ENCODE measurements at regions not wholly inside any gene's neighbourhood (a gene's known extent, or its start where the extent isn't known, plus 50 kb on each side); places are given as distances from the start of the nearest gene placed in this dataset.

DNA sequence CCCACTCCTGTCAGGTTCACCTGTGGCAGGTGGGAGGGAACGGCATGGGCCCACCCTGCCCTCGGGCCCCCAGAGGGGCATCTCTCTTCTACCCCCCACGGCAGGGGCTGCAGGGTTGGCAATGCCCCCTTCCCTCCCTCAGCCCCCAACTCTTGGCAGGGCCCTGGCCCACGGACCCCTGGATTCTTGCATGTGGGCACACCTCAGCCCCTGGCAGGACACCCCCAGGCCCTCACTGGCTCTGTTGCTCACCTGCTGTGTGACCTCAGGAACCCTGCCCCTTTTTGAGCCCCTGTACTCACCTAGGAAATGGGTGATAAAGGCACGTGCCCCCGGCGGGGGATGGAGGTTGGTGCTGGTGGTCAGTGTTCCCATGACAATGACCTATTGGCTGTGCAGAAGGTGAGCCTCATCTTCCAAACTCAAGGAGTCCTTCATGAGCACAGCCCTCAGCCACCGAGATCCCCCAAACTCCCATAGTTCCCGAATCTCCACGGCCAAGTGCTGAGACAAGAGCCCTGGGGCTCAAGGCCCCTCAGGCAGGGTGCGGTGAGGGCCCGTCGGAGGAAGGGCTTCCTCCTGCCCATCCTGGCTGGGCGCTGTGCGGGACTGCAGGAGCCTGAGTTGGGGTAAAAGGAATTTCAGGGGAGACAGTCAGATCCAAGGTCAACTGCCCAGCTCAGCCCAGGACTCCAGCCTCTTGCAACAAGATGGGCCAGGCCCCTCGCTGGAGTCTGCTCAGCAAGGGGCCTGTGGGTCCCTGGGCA is 198.2 kb downstream of the IGLL1 start:
- no TSS peak for BruUV-seq (replicated peaks)
- CTCF ChIA-PET = no interaction called here
- H3K4ac ChIP-seq (ENCODE audit: low read depth, low read length) = no peak overlapping the region
- H2BK120ac ChIP-seq (ENCODE audit: low read depth, low read length) = no peak overlapping the region
- no peak for TF ChIP-seq MXI1 (IDR thresholded peaks at IDR 0.05; ENCODE audit: borderline replicate concordance, low read depth, low read length)
- no peak for TF ChIP-seq NFE2L2 (IDR thresholded peaks at IDR 0.05; ENCODE audit: low read depth, low read length)
- no peak for TF ChIP-seq MAZ (IDR thresholded peaks at IDR 0.05; ENCODE audit: borderline replicate concordance, low read depth, low read length)
- TF ChIP-seq, protein P1, sequence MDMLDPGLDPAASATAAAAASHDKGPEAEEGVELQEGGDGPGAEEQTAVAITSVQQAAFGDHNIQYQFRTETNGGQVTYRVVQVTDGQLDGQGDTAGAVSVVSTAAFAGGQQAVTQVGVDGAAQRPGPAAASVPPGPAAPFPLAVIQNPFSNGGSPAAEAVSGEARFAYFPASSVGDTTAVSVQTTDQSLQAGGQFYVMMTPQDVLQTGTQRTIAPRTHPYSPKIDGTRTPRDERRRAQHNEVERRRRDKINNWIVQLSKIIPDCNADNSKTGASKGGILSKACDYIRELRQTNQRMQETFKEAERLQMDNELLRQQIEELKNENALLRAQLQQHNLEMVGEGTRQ (IDR thresholded peaks at IDR 0.05; ENCODE audit: low read depth, low read length) = no peak
- TF ChIP-seq, protein P2, sequence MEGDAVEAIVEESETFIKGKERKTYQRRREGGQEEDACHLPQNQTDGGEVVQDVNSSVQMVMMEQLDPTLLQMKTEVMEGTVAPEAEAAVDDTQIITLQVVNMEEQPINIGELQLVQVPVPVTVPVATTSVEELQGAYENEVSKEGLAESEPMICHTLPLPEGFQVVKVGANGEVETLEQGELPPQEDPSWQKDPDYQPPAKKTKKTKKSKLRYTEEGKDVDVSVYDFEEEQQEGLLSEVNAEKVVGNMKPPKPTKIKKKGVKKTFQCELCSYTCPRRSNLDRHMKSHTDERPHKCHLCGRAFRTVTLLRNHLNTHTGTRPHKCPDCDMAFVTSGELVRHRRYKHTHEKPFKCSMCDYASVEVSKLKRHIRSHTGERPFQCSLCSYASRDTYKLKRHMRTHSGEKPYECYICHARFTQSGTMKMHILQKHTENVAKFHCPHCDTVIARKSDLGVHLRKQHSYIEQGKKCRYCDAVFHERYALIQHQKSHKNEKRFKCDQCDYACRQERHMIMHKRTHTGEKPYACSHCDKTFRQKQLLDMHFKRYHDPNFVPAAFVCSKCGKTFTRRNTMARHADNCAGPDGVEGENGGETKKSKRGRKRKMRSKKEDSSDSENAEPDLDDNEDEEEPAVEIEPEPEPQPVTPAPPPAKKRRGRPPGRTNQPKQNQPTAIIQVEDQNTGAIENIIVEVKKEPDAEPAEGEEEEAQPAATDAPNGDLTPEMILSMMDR (conservative IDR thresholded peaks at IDR 0.05; ENCODE audit: low read depth, low read length) = no peak
- no peak for TF ChIP-seq MAFK (IDR thresholded peaks at IDR 0.05; ENCODE audit: low read depth, low read length)
- no peak for TF ChIP-seq SMC3 (IDR thresholded peaks at IDR 0.05; ENCODE audit: low read depth, low read length)
- no peak for TF ChIP-seq CHD1 (IDR thresholded peaks at IDR 0.05; ENCODE audit: low read depth, low read length)
- no peak for TF ChIP-seq RCOR1 (IDR thresholded peaks at IDR 0.05; ENCODE audit: insufficient replicate concordance, low read length)
- TF ChIP-seq, protein P3, sequence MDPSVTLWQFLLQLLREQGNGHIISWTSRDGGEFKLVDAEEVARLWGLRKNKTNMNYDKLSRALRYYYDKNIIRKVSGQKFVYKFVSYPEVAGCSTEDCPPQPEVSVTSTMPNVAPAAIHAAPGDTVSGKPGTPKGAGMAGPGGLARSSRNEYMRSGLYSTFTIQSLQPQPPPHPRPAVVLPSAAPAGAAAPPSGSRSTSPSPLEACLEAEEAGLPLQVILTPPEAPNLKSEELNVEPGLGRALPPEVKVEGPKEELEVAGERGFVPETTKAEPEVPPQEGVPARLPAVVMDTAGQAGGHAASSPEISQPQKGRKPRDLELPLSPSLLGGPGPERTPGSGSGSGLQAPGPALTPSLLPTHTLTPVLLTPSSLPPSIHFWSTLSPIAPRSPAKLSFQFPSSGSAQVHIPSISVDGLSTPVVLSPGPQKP (IDR thresholded peaks at IDR 0.05; ENCODE audit: borderline replicate concordance, low read depth, low read length) = no peak
- no peak for TF ChIP-seq FOS (IDR thresholded peaks at IDR 0.05; ENCODE audit: low read depth, low read length)
- TF ChIP-seq RAD21 (IDR thresholded peaks at IDR 0.05; ENCODE audit: low read length) = no peak
- no peak for TF ChIP-seq RFX5 (IDR thresholded peaks at IDR 0.05; ENCODE audit: low read depth, low read length)
- no peak for TF ChIP-seq POLR2A (IDR thresholded peaks at IDR 0.05; ENCODE audit: low read depth, low read length)
- TF ChIP-seq CEBPB (IDR thresholded peaks at IDR 0.05; ENCODE audit: low read depth, low read length) = no peak
- TF ChIP-seq BHLHE40 (IDR thresholded peaks at IDR 0.05; ENCODE audit: low read depth, low read length) = no peak
- no peaks in the 10 kb centered on the region for H3K9me1 ChIP-seq (ENCODE audit: insufficient read depth, low read length)
- H2BK5ac ChIP-seq (ENCODE audit: low read depth, low read length, poor library complexity, severe bottlenecking) = no peak overlapping the region
- no peaks in the 10 kb centered on the region for H3K79me1 ChIP-seq (ENCODE audit: low read depth in 1 of 2, low read length in 2 of 2)
- H4K5ac ChIP-seq (ENCODE audit: low read depth, low read length) = no peak overlapping the region
- H3K4me2 ChIP-seq (ENCODE audit: low read depth, low read length) = no peak overlapping the region
- H3K14ac ChIP-seq (replicated peaks; ENCODE audit: low read depth, low read length) = no peak overlapping the region
- peaks cover 3% of the 10 kb centered on the region; the same call in 1 of the 2 replicates for H3K27me3 ChIP-seq (ENCODE audit: control insufficient read depth, insufficient read depth, low read length)
- intact Hi-C loops (cut with micrococcal nuclease) (no loop called here), dilution Hi-C loops (cut with HindIII; ENCODE audit: low sequenced_read_pairs, unreplicated experiment) (no loop called here), in situ Hi-C loops (cut with MboI; ENCODE audit: low sequenced_read_pairs) (no loop called here)
- H3K4me1 ChIP-seq (ENCODE audit: control insufficient read depth, insufficient read depth, low read length) = no peaks in the 10 kb centered on the region
- H3K36me3 ChIP-seq (ENCODE audit: control insufficient read depth, insufficient read depth, low read length) = no peaks in the 10 kb centered on the region
- no peaks in the 10 kb centered on the region for H4K20me1 ChIP-seq (ENCODE audit: insufficient read depth, low read length)
- no peak overlapping the region for H2AFZ ChIP-seq (replicated peaks; ENCODE audit: low read length, poor library complexity)
- no peak overlapping the region for H3K9ac ChIP-seq (ENCODE audit: low read depth, low read length)
- DNase-seq = no peak
- no peak overlapping the region for H4K8ac ChIP-seq (ENCODE audit: low read depth in 2 of 2, low read length in 2 of 2)
- no peak overlapping the region for H2AK9ac ChIP-seq (replicated peaks; ENCODE audit: low read depth, low read length, poor library complexity)
- POLR2A ChIA-PET (ENCODE audit: unreplicated experiment) = no interaction called here
- ATAC-seq (ENCODE audit: low read depth) = no peak
- H3K56ac ChIP-seq (ENCODE audit: extremely low read depth, insufficient read depth, low read length) = no peak overlapping the region
- H3K9me3 ChIP-seq (ENCODE audit: control insufficient read depth, insufficient read depth, low read length) = no peaks in the 10 kb centered on the region
- H2BK20ac ChIP-seq (ENCODE audit: low read depth, low read length) = no peak overlapping the region
- H4K91ac ChIP-seq (ENCODE audit: insufficient read depth, low read depth, low read length) = no peak overlapping the region
- no peak overlapping the region for H3K4me3 ChIP-seq (ENCODE audit: insufficient read depth, low read depth, low read length)
- no peak overlapping the region for H2AK5ac ChIP-seq (ENCODE audit: low read depth, low read length)
- no peak overlapping the region for H3K18ac ChIP-seq (ENCODE audit: low read depth, low read length)
- H3K23ac ChIP-seq (ENCODE audit: low read depth, low read length) = no peak overlapping the region
- H3K27ac ChIP-seq (ENCODE audit: insufficient read depth, low read length) = no peak overlapping the region
- no CpG with 5 or more reads among the region's 16 CpGs for WGBS, 2 experiments (ENCODE audit: extremely low coverage in 2 of 2, insufficient read length in 1 of 2)
- H2BK15ac ChIP-seq (ENCODE audit: low read depth, low read length) = no peak overlapping the region

Data from IMR-90 (cell line).